ENCODE measurements at regions not wholly inside any gene's neighbourhood (a gene's known extent, or its start where the extent isn't known, plus 50 kb on each side); places are given as distances from the start of the nearest gene placed in this dataset.

DNA sequence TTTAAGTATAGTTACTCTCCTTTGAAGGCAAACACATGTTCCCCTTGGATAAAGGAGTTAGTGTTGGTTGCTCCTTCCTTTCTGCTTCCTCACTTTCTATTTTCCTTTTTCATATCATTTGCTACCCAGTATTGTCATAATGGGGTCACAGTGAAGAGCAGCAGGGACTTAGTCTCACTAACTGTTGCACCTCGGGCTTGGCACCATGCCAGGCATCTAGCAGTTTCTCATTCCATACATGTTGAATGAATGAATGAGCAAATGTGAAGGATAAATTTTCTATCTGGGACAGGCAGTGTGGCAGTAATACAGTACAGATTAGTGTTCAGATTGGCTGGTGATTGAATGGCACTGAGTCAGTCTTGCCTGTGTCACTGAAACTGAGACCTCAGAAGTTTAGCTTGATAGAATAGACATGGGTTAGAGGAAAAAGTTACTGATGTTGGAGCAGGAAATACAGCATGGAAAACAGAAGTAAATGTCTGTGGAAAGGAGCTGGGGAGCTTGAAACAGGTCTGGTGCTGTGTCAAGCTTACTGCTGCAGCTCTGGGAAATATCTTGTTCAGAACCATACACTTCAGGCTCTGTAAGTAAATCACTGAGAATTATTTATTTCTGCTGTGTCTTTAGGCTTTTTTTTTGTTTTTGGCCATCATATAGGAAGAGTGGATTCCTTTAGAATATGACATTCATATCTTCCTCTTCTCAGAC, 55.8 kb upstream of the PITX2 start (continued):
- TF ChIP-seq TCF12 (IDR thresholded peaks at IDR 0.05; ENCODE audit: low read depth, low read length) (no peak), TBP (IDR thresholded peaks at IDR 0.05; ENCODE audit: low read depth, low read length) (no peak), ZNF274 (IDR thresholded peaks at IDR 0.05; ENCODE audit: borderline replicate concordance, extremely low read depth, low read length) (no peak), CREB1 (IDR thresholded peaks at IDR 0.05) (no peak), RAD21 (IDR thresholded peaks at IDR 0.05 in 1 of 2, conservative IDR thresholded peaks at IDR 0.05 in 1 of 2; ENCODE audit: low read depth in 2 of 2, low read length in 2 of 2) (no peak), BCL11A (IDR thresholded peaks at IDR 0.05; ENCODE audit: low read depth in 2 of 2, low read length in 2 of 2) (no peak)
